Trophoblast cell (in vitro differentiated cells and primary cell): ENCODE measurements at regions not wholly inside any gene's neighbourhood (a gene's known extent, or its start where the extent isn't known, plus 50 kb on each side); places are given as distances from the start of the nearest gene placed in this dataset.

ENCODE experiments used
- DNase-seq, 2 donors: peaks; one replicate each; pipeline ENCODE4 v3.0.0-alpha.2; 2016
- H2AFZ ChIP-seq: 2 replicates; pipeline ENCODE4 v1.6.1; 2013; ENCODE audit warnings: low read length, moderate library complexity, mild to moderate bottlenecking; ENCODE audit not compliant: insufficient read depth, poor library complexity
- H2AK5ac ChIP-seq: 2 replicates; pipeline ENCODE4 v1.6.1; 2013; ENCODE audit warnings: mild to moderate bottlenecking, low read length
- H2BK120ac ChIP-seq: 2 replicates; pipeline ENCODE4 v1.6.1; 2013; ENCODE audit warnings: low read length, mild to moderate bottlenecking, moderate library complexity; ENCODE audit not compliant: insufficient read depth, poor library complexity
- H2BK12ac ChIP-seq: 2 replicates; pipeline ENCODE4 v1.6.1; 2013; ENCODE audit warnings: mild to moderate bottlenecking, low read length, moderate library complexity
- H2BK5ac ChIP-seq: 2 replicates; pipeline ENCODE4 v1.6.1; 2013; ENCODE audit warnings: low read length, low read depth, moderate library complexity, mild to moderate bottlenecking; ENCODE audit not compliant: poor library complexity
- H3K14ac ChIP-seq: 2 replicates; pipeline ENCODE4 v1.6.1; 2013; ENCODE audit warnings: mild to moderate bottlenecking, low read length
- H3K18ac ChIP-seq: 2 replicates; pipeline ENCODE4 v1.6.1; 2013; ENCODE audit warnings: mild to moderate bottlenecking, low read length
- H3K23ac ChIP-seq: 2 replicates; pipeline ENCODE4 v1.6.1; 2013; ENCODE audit warnings: low read length
- H3K27ac ChIP-seq: 2 replicates; pipeline ENCODE4 v1.5.1; 2013; ENCODE audit warnings: low read depth, mild to moderate bottlenecking, inconsistent platforms, low read length, moderate library complexity
- H3K27me3 ChIP-seq: 2 replicates; pipeline ENCODE4 v1.6.1; 2013; ENCODE audit warnings: inconsistent platforms, mild to moderate bottlenecking, low read length, moderate library complexity; ENCODE audit not compliant: insufficient read depth
- H3K36me3 ChIP-seq, 2 experiments: 1 replicate in 1 of 2; 2 replicates in 1 of 2; pipeline ENCODE4 v1.6.1; 2013; ENCODE audit warnings: low read length in 2 of 2, mild to moderate bottlenecking in 2 of 2, moderate library complexity in 1 of 2; ENCODE audit not compliant: insufficient read depth in 2 of 2, control insufficient read depth in 1 of 2
- H3K4ac ChIP-seq: 2 replicates; pipeline ENCODE4 v1.6.1; 2013; ENCODE audit warnings: low read depth, mild to moderate bottlenecking, low read length, moderate library complexity
- H3K4me1 ChIP-seq, 2 experiments: 1 replicate in 1 of 2; 2 replicates in 1 of 2; pipeline ENCODE4 v1.6.1; 2013; ENCODE audit warnings: low read length in 2 of 2, mild to moderate bottlenecking in 2 of 2, moderate library complexity in 1 of 2; ENCODE audit not compliant: insufficient read depth in 2 of 2, control insufficient read depth in 1 of 2
- H3K4me2 ChIP-seq: 2 replicates; pipeline ENCODE4 v1.6.1; 2013; ENCODE audit warnings: inconsistent platforms, mild to moderate bottlenecking, low read length, moderate library complexity
- H3K4me3 ChIP-seq: 2 replicates; pipeline ENCODE4 v1.5.1; 2013; ENCODE audit warnings: mild to moderate bottlenecking, low read depth, low read length, inconsistent platforms
- H3K79me1 ChIP-seq: one replicate; pipeline ENCODE4 v1.6.1; 2013; ENCODE audit warnings: low read length
- H3K79me2 ChIP-seq: 2 replicates; pipeline ENCODE4 v1.6.1; 2013; ENCODE audit warnings: low read length, mild to moderate bottlenecking; ENCODE audit not compliant: control insufficient read depth, insufficient read depth, poor library complexity
- H3K9ac ChIP-seq: 2 replicates; pipeline ENCODE4 v1.6.1; 2013; ENCODE audit warnings: mild to moderate bottlenecking, low read length
- H3K9me3 ChIP-seq: 2 replicates; pipeline ENCODE4 v1.6.1; 2013; ENCODE audit warnings: low read depth, mild to moderate bottlenecking, control low read depth, inconsistent platforms, low read length; ENCODE audit not compliant: insufficient read depth
- H4K12ac ChIP-seq: 2 replicates; pipeline ENCODE4 v1.6.1; 2013; ENCODE audit warnings: low read depth, mild to moderate bottlenecking, low read length, moderate library complexity
- H4K8ac ChIP-seq: 2 replicates; pipeline ENCODE4 v1.6.1; 2013; ENCODE audit warnings: low read depth, mild to moderate bottlenecking, low read length, moderate library complexity
- H4K91ac ChIP-seq: one replicate; pipeline ENCODE4 v1.6.1; 2013; ENCODE audit warnings: low read depth, mild to moderate bottlenecking, low read length, moderate library complexity
- WGBS: extraction: QIAGEN DNeasy Blood & Tissue Kit; methylation state at CpG from one replicate; pipeline ENCODE4 v1.1.7; 2013; ENCODE audit warnings: missing lambda C conversion rate; ENCODE audit not compliant: insufficient read length, insufficient coverage; ENCODE audit errors: extremely low coverage; 5-methylcytosine and 5-hydroxymethylcytosine counted together

GRCh38 chr9:118108971-118109370 is 404.8 kb downstream of the TLR4 start:
- H2AK5ac ChIP-seq = no peak overlapping the region
- H3K9me3 ChIP-seq = no peaks in the 10 kb centered on the region
- H3K4me2 ChIP-seq = no peak overlapping the region
- H3K4me3 ChIP-seq = no peak overlapping the region
- H4K8ac ChIP-seq = no peak overlapping the region
- H3K14ac ChIP-seq = no peak overlapping the region
- no peak overlapping the region for H3K23ac ChIP-seq
- no peaks in the 10 kb centered on the region for H3K79me2 ChIP-seq
- no peak overlapping the region for H3K4ac ChIP-seq
- H3K18ac ChIP-seq = no peak overlapping the region
- no peak overlapping the region for H2AFZ ChIP-seq
- H3K9ac ChIP-seq = no peak overlapping the region
- H4K91ac ChIP-seq = no peak overlapping the region
- H3K79me1 ChIP-seq = no peaks in the 10 kb centered on the region
- no peak overlapping the region for H2BK120ac ChIP-seq
- no peaks in the 10 kb centered on the region for H3K4me1 ChIP-seq
- no peak overlapping the region for H4K12ac ChIP-seq
- H3K27me3 ChIP-seq = no peaks in the 10 kb centered on the region
- no CpG with 5 or more reads among the region's 1 CpG for WGBS
- no peak for DNase-seq
- H2BK5ac ChIP-seq = no peak overlapping the region
- H3K27ac ChIP-seq = no peak overlapping the region
- H3K36me3 ChIP-seq = no peaks in the 10 kb centered on the region
- no peak overlapping the region for H2BK12ac ChIP-seq

GRCh38 chr9:118109542-118109941 is 405.3 kb downstream of the TLR4 start:
- Histone ChIP-seq H3K9ac (no peak overlapping the region), H3K9me3 (no peaks in the 10 kb centered on the region), H3K79me2 (no peaks in the 10 kb centered on the region), H3K27ac (no peak overlapping the region), H3K4ac (no peak overlapping the region), H2AK5ac (no peak overlapping the region), H4K8ac (no peak overlapping the region), H3K4me1 (no peaks in the 10 kb centered on the region), H2BK120ac (no peak overlapping the region), H4K91ac (no peak overlapping the region), H4K12ac (no peak overlapping the region), H3K27me3 (no peaks in the 10 kb centered on the region), H2BK5ac (no peak overlapping the region), H3K36me3 (no peaks in the 10 kb centered on the region), H3K23ac (no peak overlapping the region), H3K4me3 (no peak overlapping the region), H3K79me1 (no peaks in the 10 kb centered on the region), H3K4me2 (no peak overlapping the region), H2AFZ (no peak overlapping the region), H2BK12ac (no peak overlapping the region), H3K18ac (no peak overlapping the region), H3K14ac (no peak overlapping the region)
- no CpG with 5 or more reads among the region's 3 CpGs for WGBS
- no peak for DNase-seq

GRCh38 chr9:118121361-118121760 is 417.2 kb downstream of the TLR4 start:
- Histone ChIP-seq H3K36me3 (no peaks in the 10 kb centered on the region), H3K4me1 (no peaks in the 10 kb centered on the region), H2AFZ (no peak overlapping the region), H3K23ac (no peak overlapping the region), H3K9me3 (no peaks in the 10 kb centered on the region), H3K27ac (no peak overlapping the region), H2BK12ac (no peak overlapping the region), H2BK5ac (no peak overlapping the region), H2AK5ac (no peak overlapping the region), H3K4ac (no peak overlapping the region), H3K4me2 (no peak overlapping the region), H4K8ac (no peak overlapping the region), H3K79me1 (no peaks in the 10 kb centered on the region), H3K9ac (no peak overlapping the region), H3K27me3 (no peaks in the 10 kb centered on the region), H3K79me2 (no peaks in the 10 kb centered on the region), H3K4me3 (no peak overlapping the region), H3K14ac (no peak overlapping the region), H4K12ac (no peak overlapping the region), H3K18ac (no peak overlapping the region), H2BK120ac (no peak overlapping the region), H4K91ac (no peak overlapping the region)
- DNase-seq = no peak
- WGBS = no CpG with 5 or more reads among the region's 2 CpGs

- Histone ChIP-seq H3K36me3 (no peaks in the 10 kb centered on the region), H3K9ac (no peak overlapping the region), H3K4me1 (no peaks in the 10 kb centered on the region), H2BK120ac (no peak overlapping the region), H3K4me2 (no peak overlapping the region), H2AFZ (no peak overlapping the region), H3K27me3 (no peaks in the 10 kb centered on the region), H3K79me2 (no peaks in the 10 kb centered on the region), H3K18ac (no peak overlapping the region), H2AK5ac (no peak overlapping the region), H3K79me1 (no peaks in the 10 kb centered on the region), H4K91ac (no peak overlapping the region), H2BK5ac (no peak overlapping the region), H3K27ac (no peak overlapping the region), H3K4me3 (no peak overlapping the region), H4K12ac (no peak overlapping the region), H3K14ac (no peak overlapping the region), H3K4ac (no peak overlapping the region), H4K8ac (no peak overlapping the region), H3K9me3 (no peaks in the 10 kb centered on the region), H3K23ac (no peak overlapping the region), H2BK12ac (no peak overlapping the region)
- WGBS = no CpG with 5 or more reads among the region's 2 CpGs
- DNase-seq = no peak
Measured at GRCh38 chr9:118128313-118128712, 424.1 kb downstream of the TLR4 start.
